ENCODE measurements at regions not wholly inside any gene's neighbourhood (a gene's known extent, or its start where the extent isn't known, plus 50 kb on each side); places are given as distances from the start of the nearest gene placed in this dataset.
"Not testable (repeated sequence)": the region's sequence is repeated elsewhere in the genome, so short reads cannot be mapped to it uniquely, and the experiment has no call there.

GRCh38 chr6:22106961-22107360 is 189.9 kb downstream of the PRL start:
- DNase-seq (ENCODE audit: low read depth): no peak

DNA sequence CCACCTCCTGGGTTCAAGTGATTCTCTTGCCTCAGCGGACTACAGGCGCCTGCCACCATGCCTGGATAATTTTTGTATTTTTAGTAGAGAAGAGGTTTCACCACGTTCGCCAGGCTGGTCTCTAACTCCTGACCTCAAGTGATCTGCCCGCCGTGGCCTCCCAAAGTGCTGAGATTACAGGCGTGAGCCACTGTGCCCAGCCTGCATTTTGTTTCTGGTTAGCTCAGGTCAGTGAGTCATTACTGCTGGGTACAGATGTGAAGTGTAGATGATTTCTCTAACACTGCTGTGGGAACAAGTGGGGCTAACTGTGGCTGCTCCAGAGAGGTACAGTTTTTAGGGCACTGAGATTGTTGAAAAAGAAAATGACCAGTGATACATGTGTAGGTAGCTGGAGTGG is 188.6 kb downstream of the PRL start:
- no peak for DNase-seq (ENCODE audit: low read depth)

- DNase-seq (ENCODE audit: low read depth): no peak
These were observed 186.8 kb downstream of the PRL start for GRCh38 chr6:22110061-22110460.

DNA sequence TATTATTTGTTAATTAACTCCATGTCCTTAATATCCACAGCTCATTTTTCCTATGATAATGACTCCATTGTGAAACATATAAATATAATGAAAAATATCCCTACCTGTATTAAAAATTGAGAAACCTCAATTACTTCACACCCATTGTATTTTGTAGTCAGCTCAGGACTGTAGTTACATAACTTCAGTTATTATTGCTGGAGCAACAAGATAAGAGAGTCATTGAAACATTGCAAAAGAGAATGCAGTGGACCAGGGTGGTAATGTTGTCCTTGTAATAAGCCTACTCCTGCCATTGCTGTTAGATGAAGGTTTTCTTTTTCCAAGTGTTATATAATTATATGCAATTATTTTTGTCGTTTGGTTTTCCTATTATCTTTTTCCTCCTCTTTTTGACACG is 184.4 kb downstream of the PRL start:
- no peak for DNase-seq (ENCODE audit: low read depth)

GRCh38 chr6:22113026-22113766 is 183.6 kb downstream of the PRL start:
- no peak for DNase-seq (ENCODE audit: low read depth)

GRCh38 chr6:22115559-22115958 is 181.3 kb downstream of the PRL start:
- DNase-seq (ENCODE audit: low read depth): no peak

DNA sequence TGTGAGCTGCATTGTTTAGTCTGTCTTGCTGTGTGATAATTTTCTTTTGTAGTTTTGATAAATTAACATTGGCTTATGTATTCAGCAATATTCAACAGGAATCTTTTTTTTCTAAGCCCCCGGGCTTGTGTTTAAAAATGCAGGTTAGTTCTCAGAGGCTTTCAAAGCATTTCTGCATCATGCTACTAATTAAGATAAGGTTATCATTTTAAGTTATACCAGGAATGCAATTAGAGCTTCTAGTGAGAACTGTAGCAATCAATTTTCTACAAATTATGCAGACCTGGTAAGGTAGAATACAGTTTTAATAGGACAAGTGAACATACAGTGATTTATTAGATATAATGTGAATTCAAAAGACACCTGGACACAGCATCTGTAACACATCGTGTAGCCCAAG is 179.2 kb downstream of the PRL start:
- DNase-seq (ENCODE audit: low read depth): no peak

- DNase-seq (ENCODE audit: low read depth): no peak
These were observed 177.3 kb downstream of the PRL start for GRCh38 chr6:22119500-22119899.

GRCh38 chr6:22124756-22125155 is 172.1 kb downstream of the PRL start:
- DNase-seq (ENCODE audit: low read depth): no peak

DNA sequence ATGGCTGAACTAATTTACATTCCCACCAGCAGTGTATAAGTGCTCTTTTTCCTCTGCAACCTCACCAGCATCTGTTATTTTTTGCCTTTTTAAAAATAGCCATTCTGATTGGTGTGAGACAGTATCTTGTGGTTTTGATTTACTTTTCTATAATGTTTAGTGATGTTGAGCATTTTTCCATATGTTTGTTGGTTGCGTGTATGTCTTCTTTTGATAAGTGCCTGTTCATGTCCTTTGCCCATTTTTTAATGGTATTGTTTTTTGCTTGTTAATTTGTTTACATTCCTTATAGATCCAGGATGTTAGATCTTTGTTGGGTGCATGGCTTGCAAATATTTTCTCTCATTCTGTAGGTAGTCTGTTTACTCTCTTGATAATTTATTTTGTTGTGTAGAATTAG is 169.9 kb downstream of the PRL start:
- DNase-seq (ENCODE audit: low read depth): no peak

- no peak for DNase-seq (ENCODE audit: low read depth)
These were observed 167.1 kb downstream of the PRL start for GRCh38 chr6:22129751-22130150.

DNA sequence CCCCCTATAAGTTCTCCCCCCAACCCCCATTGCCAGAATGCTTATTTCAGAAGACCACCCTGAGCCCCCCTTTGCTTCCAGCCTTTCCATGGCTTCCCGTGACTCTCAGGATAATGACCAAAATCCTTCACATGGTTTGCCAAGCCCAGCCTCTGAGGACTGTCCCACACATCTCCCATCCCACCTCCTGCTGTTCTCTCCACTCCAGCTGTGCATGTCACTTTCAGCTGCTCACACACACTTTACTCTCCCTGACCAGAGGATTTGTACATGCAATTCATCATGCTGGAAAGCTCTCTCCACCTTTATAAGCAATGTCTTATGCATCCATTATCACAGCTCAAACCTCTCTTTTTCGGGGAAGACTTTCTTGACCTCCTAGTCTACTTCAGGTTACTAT is 164.2 kb downstream of the PRL start:
- DNase-seq (ENCODE audit: low read depth): no peak

DNA sequence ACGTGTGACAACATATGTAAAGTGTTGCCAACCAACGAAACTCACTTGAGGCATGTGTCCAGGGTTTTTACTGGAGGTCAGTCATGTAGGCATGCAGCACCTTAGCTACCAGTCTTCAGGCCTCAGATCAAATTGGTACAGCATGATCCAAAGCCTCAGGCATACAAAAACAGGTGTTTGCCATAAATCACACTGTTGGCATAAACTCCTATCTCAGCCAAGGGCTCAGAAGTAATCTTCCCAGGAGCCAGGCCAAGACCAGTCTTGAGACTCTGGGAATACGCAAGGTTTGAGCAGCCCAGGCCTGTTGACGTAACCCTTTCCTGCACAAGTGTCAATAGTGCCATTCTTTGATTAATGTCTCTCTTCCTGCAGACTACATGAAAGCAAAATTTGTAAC is 163.5 kb downstream of the PRL start:
- DNase-seq (ENCODE audit: low read depth): no peak

GRCh38 chr6:22134308-22134707 is 162.5 kb downstream of the PRL start:
- DNase-seq (ENCODE audit: low read depth): no peak

GRCh38 chr6:22135395-22135794 is 161.4 kb downstream of the PRL start:
- DNase-seq (ENCODE audit: low read depth): no peak

DNA sequence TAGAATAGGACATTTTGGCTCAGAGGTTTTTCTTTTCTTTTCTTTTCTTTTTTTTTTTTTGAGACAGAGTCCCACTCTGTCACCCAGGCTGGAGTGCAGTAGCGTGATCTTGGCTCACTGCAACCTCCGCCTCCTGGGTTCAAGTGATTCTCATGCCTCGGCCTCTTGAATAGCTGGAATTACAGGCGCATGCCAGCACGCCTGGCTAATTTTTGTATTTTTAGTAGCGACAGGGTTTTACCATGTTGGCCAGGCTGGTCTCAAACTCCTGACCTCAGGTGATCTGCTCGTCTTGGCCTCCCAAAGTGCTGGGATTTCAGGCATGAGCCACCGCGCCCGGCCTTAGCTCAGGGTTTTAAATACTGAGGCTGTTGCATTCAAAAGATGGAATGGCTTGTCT is 156.1 kb downstream of the PRL start:
- DNase-seq (ENCODE audit: low read depth): not testable (repeated sequence)

- DNase-seq (ENCODE audit: low read depth): no peak
These were observed 155.5 kb downstream of the PRL start for GRCh38 chr6:22141241-22141745.

DNA sequence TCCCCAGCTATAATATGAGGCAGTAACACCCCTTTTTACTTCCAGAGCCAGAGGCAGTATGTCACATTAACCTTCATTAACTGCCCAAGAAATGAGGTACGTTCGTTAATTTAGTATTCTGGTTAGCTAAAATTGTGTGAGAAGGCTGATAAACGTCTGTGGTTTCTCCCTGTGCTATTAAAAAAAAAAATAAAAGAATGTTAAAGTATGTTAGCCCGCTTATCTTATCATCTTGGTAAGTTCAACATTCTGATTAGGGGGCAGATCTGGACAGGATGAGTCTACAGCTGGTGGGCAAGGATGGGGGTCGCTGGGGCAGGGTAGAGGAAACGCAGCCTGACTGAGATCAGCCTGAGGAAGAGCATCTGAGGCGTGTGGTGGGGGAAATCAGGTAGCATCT is 154.0 kb downstream of the PRL start:
- no peak for DNase-seq (ENCODE audit: low read depth)

GRCh38 chr6:22145376-22145775 is 151.5 kb downstream of the PRL start:
- DNase-seq (ENCODE audit: low read depth): no peak

DNA sequence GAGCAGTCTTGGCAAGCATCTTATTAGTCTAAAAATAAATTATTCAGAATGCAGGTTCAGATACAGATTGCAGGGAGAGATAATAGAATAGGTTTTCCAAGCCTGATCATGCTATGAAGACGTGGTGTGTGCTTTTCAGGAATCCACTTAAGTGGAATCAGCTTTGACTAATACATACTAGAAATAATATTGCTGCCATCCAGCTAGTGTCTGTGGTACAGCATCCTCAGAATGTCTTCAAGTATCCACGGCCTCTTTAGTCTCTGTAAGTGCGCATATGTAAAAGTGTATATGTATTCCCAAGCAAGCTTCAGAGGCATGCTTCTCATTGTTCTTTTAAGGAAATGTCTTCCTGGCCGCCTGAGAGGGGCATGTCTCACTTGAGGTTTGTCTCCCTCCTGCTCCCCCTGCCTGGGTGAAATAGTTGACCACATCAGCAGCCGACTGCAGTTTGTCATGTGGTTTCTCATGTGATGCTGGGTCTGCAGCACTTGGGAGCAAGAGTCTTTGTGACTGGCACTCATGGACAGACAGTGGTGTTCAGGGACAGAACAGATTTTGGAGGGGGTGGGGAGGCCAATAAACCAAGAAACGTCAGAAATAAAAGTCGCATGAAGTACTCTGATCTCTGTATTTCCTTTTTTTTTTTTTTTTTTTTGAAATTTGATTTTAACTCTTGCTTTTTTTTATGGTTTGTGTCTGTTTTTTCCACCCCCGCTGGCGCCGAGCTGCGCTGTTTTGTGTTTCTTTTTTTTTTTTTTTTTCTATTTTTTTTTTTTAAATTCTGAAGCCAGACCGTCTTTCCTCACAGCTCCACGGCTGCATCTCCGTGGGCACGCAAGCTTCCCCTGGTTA is 150.8 kb downstream of the PRL start:
- DNase-seq (ENCODE audit: low read depth): no peak

DNA sequence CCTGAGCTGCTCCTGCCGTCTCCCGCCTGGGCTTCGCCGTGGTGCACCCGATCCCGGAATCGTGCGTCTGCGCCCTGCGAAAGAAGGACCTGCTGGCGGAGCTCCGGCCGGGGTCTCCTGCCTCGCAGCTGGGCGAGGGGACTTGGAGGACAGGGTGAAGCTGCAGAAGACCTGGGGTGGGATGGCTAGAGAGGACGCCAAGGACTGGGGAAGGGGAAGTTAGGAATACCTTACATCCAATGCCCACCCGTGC is 150.2 kb downstream of the PRL start:
- DNase-seq (ENCODE audit: low read depth): no peak

DNA sequence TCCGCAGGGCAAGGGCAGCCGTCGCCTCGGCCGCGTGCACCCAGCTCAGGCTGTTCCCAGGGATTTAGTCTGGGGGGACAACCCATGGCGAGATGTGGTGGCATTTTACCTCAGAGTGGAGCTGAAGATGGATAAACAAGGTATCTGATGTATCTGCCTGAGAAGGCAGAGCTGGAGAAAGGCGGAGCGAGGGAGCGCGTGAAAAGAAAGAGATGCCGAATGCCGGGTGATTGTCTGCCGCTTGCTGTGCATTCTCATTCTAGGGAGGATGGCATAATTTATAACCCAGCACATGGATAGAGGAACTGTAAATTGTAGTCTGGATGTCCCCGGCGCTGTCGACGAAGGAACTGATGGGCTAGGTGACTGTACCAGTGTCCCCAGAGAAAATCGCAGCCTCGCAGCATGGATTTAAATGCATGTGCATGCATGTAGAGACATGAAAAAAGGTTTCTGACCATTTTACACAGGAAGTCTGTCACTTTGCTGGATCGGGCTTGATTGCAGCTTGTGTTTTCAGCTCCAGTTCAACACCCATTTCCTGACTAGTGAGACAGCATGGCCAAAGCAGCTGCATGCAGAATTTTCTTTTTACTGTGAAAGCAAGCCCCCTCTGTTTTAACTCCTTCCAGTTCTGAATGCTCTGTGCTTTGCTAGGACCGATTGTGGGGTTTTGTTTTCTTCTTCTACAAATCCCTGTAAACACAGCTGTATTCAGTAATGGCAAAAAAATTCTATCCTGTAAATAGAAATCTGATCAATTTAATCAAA is 149.7 kb downstream of the PRL start:
- DNase-seq (ENCODE audit: low read depth): no peak

Measured in stimulated activated CD8-positive, alpha-beta memory T cell treated with anti-CD3 and anti-CD28 coated beads, Interleukin-12 subunit alpha, Interleukin-12 subunit beta, amount 100 ng/mL, for 4 hours (primary cell).